HuH-7 (cell line): ENCODE measurements at regions not wholly inside any gene's neighbourhood (a gene's known extent, or its start where the extent isn't known, plus 50 kb on each side); places are given as distances from the start of the nearest gene placed in this dataset.

Experiments used
- DNase-seq: peaks from one replicate; pipeline ENCODE4 v3.0.0; 2011; ENCODE audit warnings: low spot score

- no peak for DNase-seq
Measured at GRCh38 chr5:173557123-173557903, 59.1 kb downstream of the BOD1 start.

GRCh38 chr5:173556142-173557028, 60.1 kb downstream of the BOD1 start:
- DNase-seq: no peak

- no peak for DNase-seq
Measured at GRCh38 chr5:173554989-173555705, 61.3 kb downstream of the BOD1 start.

GRCh38 chr5:173554038-173554955, 62.2 kb downstream of the BOD1 start:
- DNase-seq: no peak

- DNase-seq: no peak
Measured at GRCh38 chr5:173550641-173551040, 65.8 kb downstream of the BOD1 start.

GRCh38 chr5:173549644-173550043, 66.8 kb downstream of the BOD1 start:
- DNase-seq: no peak

GRCh38 chr5:173547579-173547978, 68.9 kb downstream of the BOD1 start:
- DNase-seq: no peak

- DNase-seq: no peak
Measured at GRCh38 chr5:173542964-173543363, 73.5 kb downstream of the BOD1 start.

- DNase-seq: no peak
Measured at GRCh38 chr5:173542159-173542558, 74.3 kb downstream of the BOD1 start.

- no peak for DNase-seq
Measured at GRCh38 chr5:173538654-173539053, 77.8 kb downstream of the BOD1 start.

- DNase-seq: no peak
Measured at GRCh38 chr5:173538018-173538417, 78.4 kb downstream of the BOD1 start.

GRCh38 chr5:173537228-173537627, 79.2 kb downstream of the BOD1 start:
- DNase-seq: no peak

GRCh38 chr5:173535976-173536639, 80.3 kb downstream of the BOD1 start:
- no peak for DNase-seq

- DNase-seq: no peak
Measured at GRCh38 chr5:173535166-173535975, 81.1 kb downstream of the BOD1 start.

GRCh38 chr5:173534664-173535063, 81.8 kb downstream of the BOD1 start:
- no peak for DNase-seq

GRCh38 chr5:173534031-173534430, 82.4 kb downstream of the BOD1 start:
- no peak for DNase-seq

GRCh38 chr5:173532689-173533250, 83.7 kb downstream of the BOD1 start:
- no peak for DNase-seq

- no peak for DNase-seq
Measured at GRCh38 chr5:173531863-173532262, 84.6 kb downstream of the BOD1 start.

- peak; percentile 24 for DNase-seq
Measured at GRCh38 chr5:173530547-173530946, 85.9 kb downstream of the BOD1 start.

- DNase-seq: no peak
Measured at GRCh38 chr5:173529861-173530260, 86.6 kb downstream of the BOD1 start.
